GM21526 (cell line): ENCODE measurements at regions not wholly inside any gene's neighbourhood (a gene's known extent, or its start where the extent isn't known, plus 50 kb on each side); places are given as distances from the start of the nearest gene placed in this dataset.
"Not testable (repeated sequence)": the region's sequence is repeated elsewhere in the genome, so short reads cannot be mapped to it uniquely, and the experiment has no call there.

Experiments used
- ATAC-seq: cut with Tn5 transposase; IDR thresholded peaks from one replicate; pipeline ENCODE4 v1.9.1; 2021; ENCODE audit warnings: moderate library complexity; ENCODE audit not compliant: unreplicated experiment, low FRiP score

DNA sequence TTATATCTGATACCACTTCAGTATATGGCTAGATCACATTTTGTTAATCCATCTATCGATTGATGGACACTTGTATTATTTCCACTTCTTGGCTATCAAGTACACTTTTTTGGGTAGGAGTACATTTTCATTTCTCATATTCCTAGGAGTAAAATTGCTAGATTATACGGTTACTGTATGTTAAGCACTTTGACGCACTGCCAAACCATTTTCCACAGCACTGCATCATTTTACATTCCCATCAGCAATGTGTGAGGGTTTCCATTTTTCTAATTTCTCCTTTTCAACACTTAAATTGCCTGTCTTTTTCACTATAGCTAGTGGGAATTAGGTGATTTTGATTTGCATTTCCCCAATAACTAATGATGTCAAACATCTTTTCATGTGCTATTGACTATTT, 179.3 kb upstream of the B3GAT1 start:
- ATAC-seq = no peak

DNA sequence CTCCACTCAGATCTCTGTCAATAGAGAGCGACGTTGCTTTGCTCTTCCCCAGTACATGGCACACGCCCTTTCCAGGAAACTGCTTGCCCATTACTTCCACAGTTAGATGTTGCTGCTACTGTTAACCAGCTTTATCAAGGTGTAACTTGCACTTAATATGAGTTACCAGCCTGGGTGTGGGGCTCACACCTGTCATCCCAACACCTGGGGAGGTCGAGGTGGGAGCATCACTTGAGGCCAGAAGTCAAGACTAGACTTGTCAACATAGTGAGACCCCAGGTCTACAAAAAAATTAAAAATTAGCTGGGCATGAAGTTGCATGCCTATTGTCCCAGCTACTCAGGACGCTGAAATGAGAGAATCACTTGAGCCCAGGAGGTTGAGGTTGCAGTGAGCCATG, 177.1 kb upstream of the B3GAT1 start:
- no peak for ATAC-seq

DNA sequence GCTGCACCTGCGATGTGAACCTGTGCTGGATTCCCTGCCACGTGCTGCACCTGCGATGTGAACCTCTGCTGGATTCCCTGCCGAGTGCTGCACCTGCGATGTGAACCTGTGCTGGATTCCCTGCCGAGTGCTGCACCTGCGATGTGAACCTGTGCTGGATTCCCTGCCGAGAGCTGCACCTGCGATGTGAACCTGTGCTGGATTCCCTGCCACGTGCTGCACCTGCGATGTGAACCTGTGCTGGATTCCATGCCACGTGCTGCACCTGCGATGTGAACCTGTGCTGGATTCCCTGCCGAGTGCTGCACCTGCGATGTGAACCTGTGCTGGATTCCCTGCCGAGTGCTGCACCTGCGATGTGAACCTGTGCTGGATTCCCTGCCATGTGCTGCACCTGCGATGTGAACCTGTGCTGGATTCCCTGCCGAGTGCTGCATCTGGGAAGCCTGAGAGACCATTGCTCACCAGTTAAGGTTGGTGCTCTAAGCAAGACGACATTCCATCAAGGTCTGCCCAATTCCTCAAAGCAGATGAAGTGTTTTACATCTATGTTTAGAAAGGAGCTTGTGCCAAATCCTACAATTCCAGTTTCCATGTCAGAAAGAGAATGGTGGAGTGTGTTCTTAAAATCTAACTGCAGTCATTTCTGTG, 176.5 kb upstream of the B3GAT1 start:
- ATAC-seq = not testable (repeated sequence)

DNA sequence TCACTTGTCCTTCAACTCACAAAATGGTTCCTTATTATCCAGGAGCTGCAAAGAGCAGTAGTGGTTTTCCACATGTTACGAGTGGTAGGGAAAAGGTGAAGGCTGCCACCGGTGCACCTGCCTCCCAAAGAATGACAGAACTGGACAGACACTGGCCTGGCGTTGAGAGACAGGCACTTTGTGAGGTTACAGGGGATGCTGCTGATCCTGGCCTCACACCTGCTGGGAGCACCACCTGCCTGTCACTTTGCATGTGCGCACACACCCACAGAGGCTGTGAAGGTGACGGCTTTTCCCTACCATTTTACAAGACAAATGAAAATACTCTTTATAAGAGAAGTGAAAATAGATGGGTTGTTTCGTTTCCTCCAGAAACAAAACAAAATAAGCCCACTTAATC, 175.3 kb upstream of the B3GAT1 start:
- peak; percentile 70 for ATAC-seq

DNA sequence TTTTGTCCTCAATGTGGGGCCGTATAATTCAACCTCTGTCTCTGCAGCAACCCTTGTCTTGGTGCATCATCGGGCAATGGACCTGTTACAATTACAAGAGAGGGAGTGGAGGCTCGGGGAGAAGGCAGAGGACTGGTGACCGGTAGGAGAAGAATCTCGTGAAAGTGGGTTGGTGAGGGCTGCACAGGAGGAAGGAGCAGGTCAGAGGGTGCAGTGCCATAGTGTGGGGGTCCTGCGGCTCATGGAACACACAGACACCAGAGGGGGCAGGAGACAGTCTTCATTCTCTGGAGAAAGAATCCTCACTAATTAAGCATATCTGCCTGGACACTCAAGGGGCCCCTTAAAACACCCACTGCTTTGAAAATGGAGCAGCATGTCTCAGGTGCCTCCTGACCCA, 174.7 kb upstream of the B3GAT1 start:
- no peak for ATAC-seq

DNA sequence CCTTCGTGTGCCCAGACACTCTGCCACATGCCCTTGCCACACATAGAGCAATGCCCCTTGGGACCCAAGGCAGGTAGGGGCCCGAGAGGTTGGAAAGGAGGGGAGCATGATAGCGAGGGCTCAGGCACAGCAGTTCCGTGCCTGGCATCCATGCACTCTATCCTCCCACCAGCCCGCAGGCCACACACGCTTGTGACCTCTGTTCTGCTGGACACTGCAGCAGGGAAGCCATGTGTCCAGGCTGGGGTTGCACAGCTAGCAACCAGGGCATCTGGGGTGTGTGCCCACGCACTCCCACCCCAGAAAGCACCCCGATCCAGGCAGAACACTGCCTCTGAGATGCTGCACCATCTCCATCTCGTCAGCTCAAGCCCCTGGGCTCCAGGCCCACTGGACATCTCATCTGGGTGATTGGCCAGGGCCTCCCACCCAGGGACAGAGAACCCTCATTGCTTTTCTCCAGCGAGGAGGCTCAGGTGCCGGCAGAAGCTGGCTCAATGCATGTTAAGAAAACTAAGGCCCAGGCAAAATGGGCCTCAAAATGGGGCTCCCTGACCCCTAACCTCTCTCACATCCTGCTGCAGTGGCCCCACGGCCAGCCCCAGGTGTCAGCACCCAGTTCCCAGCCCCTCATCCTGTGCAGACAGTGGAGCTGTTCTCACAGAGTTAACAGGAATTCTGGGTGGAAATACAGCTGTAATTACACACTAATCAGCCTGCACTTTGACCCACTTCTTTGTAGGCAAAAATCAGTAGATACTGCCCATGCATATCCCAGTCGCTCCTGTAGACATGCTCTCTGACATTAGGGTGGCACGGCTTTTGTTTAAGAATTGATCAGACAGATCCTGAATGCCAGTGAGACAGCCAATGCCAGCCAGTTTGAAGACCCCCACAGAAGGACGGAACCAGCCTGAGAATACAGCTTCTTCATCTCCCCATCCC, 173.9 kb upstream of the B3GAT1 start:
- no peak for ATAC-seq

DNA sequence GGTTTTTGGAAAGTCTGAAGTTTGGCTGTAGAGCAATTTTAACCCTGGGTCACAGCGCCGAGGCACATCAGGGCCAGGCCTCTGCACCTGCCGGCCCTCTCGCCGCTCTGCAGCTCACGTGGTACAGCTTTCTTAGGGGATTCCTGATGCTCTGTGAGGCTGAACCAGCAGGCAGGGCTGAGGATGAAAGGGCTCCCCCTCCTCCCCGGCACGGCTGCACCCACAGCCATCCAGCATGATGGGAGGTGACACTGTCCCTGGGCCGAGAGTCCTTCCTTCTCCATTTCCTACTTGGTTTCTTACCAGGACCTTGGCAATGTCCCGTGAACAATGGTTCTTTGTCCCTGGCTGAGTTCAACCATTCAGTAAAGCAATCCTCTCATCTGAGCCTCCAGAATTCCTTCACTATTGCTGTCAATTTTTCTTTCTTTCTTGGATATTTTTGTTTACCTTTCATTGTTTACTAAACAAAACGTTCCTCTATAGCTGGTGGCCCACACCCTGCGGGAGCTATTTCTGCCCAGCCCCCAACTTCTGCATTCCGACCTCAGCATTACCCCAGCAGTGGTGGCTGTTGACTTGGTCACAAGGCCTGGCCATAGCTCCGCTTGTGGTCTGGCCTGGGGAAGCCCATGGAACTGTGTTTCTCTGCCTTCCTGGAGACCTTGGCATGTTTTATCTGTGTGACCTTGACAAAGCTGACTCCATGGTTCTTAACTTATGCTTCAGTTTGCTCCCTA, 172.8 kb upstream of the B3GAT1 start:
- ATAC-seq = no peak

DNA sequence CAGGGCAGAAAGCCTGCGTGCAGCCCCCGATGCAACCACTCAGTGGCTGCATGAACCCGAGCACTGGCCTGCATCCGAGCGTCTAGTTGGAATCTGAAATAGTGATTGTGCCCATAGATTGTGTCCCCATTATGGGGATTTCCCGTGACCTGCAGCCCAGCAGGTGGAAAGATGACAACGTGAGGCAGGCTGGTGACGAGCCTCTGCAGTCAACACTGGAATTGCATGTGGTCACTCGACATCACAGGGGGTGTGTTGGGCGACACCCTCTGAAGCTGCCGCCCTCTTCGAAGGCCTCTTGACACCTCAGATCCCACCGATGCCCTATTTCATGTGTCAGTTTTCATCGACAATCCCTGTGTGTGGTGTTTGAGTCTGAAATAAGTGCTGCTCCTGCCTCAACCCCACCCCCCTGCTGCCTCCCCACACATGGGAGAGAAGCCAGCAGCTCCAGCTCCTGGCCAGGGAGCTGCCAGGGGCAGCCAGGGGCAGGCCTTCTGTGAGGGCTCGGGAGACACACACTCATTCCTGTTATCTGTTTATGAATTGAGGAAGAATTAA, 172.0 kb upstream of the B3GAT1 start:
- ATAC-seq = no peak

DNA sequence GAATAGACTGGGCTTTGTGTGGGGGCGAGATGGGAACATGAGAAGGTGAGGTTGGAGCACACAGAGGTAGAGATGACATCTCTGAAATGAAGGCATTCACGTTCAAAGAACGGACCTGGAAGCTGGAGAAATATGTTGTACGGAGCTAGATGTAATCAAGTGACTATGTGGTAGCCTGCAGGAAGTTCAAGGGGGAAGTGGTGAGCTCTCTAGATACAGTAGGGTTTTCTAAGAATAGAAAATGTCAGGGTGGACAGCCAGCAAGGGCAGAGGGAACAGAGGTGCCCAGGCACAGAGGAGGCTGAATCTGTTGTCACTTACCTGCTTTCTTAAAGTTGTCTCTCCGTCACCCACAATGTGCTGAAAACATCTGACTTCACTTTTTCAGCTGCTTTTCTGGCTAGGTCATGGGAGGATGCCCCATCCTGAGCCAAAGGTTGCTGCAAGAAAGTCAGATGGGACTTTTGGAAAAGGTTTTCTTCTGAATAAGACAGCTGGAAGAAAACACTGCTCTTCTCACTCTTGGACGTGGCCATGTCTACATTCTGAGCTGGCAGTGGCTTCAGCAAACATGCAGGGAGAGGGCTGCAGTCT, 171.5 kb upstream of the B3GAT1 start:
- no peak for ATAC-seq

DNA sequence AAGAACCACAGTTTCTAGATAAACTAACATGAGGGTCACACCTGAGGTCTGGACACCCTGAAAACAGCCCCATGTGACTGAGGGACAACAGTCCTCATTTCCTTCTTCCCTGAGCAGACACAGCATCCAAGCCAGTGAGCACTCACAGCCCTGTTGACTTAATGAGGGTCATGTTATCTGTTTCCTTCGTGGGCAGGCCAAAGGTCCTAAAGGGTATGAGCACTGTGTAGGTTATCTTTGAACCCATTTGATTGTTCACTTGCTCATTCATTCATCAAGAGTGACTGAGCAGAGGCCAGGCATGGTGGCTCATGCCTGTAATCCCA, 170.7 kb upstream of the B3GAT1 start:
- no peak for ATAC-seq

DNA sequence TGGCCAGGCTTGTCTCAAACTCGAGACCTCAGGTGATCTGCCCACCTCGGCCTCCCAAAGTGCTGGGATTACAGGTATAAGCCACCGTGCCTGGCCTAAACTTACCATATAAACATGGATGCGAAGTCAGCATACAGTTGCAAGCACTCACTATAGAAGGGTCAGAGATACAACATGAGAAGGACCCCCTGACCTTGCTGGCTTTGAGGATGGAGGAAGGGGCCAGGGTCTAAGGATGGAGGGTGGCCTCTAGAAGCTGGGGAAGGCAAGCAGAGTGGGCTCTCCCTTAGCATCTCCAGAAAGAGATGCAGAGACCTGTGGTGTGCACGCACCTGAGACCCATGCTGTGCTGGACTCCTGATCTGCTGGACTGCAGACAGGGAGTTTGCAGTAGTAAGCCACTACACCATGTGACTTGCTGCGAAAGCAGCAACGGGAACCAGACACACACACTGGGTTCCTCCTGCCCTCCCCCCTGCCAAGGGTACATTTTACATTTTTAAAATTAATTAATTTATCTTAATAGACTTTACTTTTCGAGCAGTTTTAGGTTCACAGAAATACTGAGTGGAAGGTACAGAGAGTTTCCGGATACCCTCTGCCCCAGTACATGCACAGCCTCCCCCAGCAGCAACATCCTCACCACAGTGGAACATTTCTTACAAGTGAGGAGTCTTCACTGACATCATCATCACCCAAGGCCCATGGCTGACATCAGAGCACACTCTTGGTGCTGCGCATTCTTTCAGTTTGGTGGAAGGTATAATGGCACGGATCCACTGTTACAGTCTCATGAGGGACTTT, 170.1 kb upstream of the B3GAT1 start:
- ATAC-seq = no peak

DNA sequence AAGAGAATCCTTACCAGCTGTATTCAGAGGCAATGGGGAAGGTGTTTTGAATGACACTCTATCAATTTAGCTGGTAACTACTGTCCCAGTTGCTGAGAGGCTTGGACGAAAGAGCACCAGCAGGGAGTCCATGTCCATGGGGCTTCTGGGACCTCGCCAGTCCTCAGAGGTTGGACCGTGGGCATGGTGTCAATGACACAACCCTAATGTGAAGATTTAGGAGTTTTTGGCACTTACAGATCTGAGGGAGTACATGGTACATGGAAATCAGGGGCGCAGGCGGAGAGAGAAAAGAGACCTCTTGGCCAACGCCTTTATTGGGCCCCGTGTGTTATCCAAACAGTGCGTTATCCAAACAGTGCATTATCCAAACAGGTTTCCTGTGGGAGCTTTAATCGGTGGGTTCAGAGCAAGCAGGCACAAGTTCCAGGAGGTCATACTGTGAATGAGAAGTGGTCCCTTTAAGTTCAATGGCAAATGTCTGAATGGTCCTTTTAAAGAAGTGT, 169.1 kb upstream of the B3GAT1 start:
- ATAC-seq = no peak

DNA sequence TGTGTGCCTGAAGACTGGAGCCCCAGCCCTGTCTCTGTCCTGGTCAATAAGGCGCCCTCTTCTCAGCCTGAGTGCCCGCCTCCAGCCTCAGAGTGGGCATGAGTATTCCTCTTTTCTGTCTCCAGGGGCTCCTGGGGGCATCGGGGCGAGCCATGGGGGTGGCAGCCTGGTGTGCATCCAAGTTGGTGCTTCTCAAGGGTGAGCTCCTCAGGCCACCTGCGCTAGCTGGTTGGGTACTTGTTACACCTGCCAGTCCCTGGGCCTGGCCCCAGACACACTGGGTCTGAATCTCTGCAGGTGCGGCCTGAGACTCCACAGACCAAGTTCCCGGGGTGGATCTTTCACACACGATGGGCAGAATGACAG, 168.6 kb upstream of the B3GAT1 start:
- ATAC-seq = no peak

DNA sequence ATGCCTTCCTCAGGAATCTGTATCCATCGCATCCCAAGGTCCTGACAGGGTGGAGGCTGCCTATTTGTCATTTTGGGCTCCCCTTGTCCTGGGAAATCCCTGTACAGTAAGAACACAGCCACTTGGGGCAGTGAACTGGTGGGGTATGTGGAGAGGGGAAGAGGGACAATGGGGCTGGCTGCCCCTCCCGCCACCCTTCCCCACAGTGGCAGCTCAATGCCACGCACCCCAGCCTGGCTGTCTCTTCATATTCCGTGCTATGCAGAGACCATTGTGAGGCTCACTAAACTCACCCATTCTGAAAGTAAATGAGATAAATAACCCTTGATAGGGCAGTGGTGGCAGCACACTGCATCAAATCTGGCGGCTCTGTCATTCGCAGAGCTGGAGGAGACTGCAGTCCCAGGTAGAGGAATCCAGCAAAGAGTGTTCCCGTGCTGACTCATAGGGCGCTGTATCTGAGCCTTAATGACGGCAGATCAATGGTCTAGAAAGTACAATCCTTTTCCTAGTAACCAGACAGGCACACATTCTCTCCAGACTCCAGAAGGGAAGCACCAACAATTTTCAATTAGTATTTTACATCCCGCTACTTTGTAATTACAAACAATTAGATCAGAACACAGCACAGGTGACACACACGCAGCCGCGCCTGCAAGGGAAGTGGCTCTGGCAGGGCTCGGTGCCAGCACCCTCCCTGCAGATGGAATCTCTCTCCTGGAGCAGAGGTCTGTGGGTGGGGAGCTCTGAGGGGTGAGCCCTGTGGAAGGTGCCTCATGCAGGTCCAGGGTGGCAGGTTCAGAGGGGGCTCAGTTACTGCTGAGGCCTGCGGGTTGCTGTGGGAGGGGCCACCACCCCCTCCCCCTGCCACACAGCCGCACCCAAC, 167.9 kb upstream of the B3GAT1 start:
- no peak for ATAC-seq

DNA sequence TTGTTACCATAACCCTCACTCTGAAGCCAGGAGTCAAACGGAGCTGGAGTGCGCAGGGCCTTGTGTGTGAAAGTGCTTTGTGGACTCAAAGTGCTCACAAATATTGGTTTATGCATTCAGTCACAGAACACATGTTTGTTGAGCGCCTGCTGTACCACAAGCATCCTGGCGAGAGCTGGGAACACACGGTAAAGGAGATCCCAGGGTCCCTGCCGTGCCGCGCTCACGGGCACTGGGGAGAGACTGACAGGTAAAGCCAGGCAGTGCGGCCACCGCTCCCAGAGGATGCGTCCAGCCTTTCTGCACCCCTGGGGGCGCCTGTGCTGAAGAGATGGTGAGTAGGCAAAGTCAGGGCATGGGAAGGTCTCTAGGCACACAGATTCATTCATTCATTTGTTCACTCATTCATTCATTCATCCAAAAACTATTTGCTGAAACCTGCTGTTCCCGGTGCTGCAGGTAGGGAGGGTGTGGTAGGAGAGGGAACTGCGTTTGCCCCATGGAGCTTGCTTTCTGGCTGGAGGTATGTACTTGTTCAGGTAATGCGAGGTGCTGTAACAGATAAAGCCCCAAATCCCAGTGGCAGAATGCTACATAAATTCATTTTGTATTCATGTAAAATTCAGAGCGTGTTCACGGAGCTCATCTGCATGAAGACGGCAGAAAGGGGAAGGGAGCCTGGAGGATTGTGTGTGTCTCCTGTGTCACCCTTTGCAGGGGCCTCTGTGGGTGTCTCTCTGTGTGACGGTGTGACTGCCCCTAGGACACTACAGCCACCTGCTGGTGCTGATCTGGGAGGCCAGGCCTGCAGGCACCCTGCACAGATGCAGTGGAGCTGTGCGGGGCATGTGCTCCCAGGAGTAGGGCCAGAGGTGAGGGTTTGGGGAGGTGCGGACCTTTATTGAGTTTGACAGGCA, 167.0 kb upstream of the B3GAT1 start:
- no peak for ATAC-seq

DNA sequence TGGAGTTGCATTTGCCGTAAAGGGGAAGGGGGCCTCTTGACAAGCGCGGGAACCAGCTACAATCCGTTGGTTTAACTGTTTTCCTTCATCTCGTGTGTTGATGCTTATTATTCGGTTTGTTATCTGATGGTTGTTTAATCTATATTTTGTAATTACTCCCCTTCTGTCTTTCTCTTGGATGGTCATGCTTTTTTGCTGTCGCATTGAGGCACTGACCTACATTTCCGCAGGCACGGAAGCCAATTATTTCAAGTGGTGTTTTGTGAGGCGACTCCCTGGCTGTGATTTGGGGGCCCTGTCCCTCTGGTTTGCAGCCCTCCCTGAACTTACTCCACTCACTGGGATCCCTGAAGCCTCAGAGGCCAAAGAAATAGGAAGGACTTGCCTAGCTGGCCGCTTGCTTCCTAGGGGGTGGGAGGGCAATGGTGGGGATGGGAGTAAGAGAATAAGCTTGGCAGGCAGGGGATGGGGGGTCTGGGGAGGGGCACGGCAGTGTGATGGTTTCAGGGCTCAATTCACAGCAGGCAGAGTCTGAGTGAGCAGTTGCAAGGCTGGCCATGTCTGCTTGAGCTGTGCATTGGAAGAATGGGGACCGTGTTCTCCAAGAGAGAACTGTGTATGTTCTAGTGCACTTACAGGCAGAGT, 165.8 kb upstream of the B3GAT1 start:
- ATAC-seq = no peak

DNA sequence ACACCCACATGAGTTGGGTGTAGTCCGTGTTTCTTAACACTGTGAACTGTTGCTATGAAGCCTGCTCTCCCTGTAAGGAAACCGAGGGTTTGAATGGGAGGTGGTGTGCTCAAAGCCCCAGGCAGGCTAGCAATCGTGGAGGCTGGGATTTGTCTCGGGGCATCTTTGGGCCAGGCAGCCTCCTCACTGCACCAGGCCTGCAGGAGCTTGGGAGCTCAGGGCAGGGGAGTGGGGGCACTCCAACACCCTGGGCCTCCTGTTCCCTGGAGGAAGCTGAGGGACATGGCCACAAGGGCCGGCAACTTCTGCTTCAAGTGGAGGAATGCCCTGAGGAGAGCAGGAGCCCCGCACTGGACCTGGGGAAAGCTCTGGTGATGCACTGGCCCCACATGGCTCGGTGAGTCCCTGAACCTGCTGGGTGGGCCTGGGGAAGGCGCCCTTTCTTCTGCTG, 164.7 kb upstream of the B3GAT1 start:
- ATAC-seq = no peak
